ENCODE measurements at regions not wholly inside any gene's neighbourhood (a gene's known extent, or its start where the extent isn't known, plus 50 kb on each side); places are given as distances from the start of the nearest gene placed in this dataset.
"Not testable (repeated sequence)": the region's sequence is repeated elsewhere in the genome, so short reads cannot be mapped to it uniquely, and the experiment has no call there.

DNA sequence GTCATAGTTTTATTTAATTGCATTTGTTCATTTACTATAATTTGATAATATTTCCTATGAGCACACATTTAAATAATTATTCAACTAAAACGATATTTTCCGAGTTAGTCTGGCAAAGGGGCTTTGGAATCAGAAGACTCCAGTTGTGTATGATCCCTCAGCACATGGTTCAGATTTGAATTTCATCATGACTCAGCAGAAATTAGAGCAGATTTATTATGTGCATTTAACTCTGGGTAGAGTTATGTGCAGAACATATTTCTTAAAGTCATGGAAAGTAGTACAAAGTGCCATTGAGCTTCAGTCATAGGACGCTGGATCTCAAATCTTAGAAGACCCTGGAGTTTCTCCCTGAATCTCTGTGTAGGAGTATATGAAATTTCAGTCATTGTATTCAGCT, 106.7 kb downstream of the ADCYAP1 start:
- DNase-seq (no peak), ATAC-seq (replicated peaks) (no peak)
- no peak overlapping the region for H3K4me3 Mint-ChIP-seq
- H3K9me3 Mint-ChIP-seq, result no peaks in the 10 kb centered on the region
- H3K27ac Mint-ChIP-seq, result no peak overlapping the region
- peaks cover 0 to 2% of the 10 kb centered on the region in 2 donors for H3K27me3 Mint-ChIP-seq
- H3K4me1 Mint-ChIP-seq (ENCODE audit: low read depth in 2 of 2), result no peaks in the 10 kb centered on the region
- no peaks in the 10 kb centered on the region for H3K36me3 Mint-ChIP-seq (ENCODE audit: insufficient read depth)

DNA sequence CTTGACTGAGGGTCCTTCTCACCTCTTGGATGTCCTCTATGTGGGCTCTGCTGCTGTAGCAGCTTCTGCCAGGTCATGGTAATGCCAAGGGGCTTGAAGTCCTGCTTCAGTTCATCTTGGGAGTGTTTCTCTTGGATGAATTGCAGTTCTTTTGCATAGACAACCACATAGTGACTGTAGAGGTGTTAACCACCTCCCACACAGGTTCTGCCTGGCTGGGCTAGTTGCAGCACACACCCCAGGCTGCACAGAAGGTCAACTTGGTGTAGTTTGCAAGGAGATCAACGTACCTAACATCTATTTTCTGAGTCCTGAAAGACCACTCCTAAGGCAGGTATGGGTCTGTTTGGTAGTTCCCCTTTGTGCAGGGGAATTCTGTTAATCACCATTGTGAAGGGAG, 108.1 kb downstream of the ADCYAP1 start:
- DNase-seq, result no peak
- Mint-ChIP-seq H3K27ac (no peak overlapping the region), H3K27me3 (peaks cover 0 to 8% of the 10 kb centered on the region in 2 donors), H3K9me3 (no peaks in the 10 kb centered on the region), H3K36me3 (ENCODE audit: insufficient read depth) (no peaks in the 10 kb centered on the region), H3K4me1 (ENCODE audit: low read depth in 2 of 2) (no peaks in the 10 kb centered on the region), H3K4me3 (no peak overlapping the region)
- ATAC-seq (replicated peaks), result no peak

DNA sequence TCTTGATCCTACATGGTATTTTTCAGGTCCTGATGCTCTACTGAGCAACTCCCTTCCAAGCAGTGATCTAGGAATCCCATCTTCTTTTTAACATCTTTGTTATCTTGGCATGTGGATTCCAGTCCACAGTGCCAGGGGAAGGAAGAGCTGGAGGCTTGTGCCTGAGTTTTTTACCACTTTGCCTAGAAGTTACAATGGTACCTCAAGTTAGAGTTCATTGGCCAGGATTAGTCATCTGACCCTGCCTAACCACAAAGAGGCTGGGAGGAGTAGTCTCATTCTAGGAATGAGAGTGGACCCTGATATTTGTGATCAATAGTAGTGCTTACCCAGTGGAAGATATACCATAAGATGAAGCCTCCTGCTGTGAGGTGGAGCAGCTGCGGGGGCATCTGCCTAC, 109.3 kb downstream of the ADCYAP1 start:
- no peak overlapping the region for H3K4me3 Mint-ChIP-seq
- peaks cover 0 to 8% of the 10 kb centered on the region in 2 donors for H3K27me3 Mint-ChIP-seq
- H3K4me1 Mint-ChIP-seq (ENCODE audit: low read depth in 2 of 2), result no peaks in the 10 kb centered on the region
- ATAC-seq (replicated peaks), result no peak
- no peak overlapping the region for H3K27ac Mint-ChIP-seq
- no peaks in the 10 kb centered on the region for H3K36me3 Mint-ChIP-seq (ENCODE audit: insufficient read depth)
- no peaks in the 10 kb centered on the region for H3K9me3 Mint-ChIP-seq
- no peak for DNase-seq

DNA sequence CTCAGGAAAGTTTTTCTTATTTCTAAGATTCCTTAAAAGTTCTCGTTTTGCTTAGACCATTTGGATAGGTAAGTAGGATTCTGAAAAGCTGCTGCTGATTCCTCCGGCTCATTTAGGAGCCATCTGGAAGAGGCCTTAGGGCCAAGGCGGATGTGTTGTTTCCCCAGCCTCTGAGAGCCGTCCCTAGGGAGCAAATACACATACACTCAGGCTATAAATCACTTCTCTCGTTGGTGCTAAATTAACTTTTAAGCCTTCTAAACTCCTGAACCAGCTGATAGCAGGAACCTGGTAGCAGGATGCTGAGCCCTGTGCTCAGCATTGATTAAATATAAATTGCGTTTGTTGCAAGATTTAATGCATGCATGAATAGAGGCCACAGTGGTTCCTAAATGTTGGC, 109.8 kb downstream of the ADCYAP1 start:
- ATAC-seq (replicated peaks) (no peak), DNase-seq (no peak)
- H3K36me3 Mint-ChIP-seq (ENCODE audit: insufficient read depth), result no peaks in the 10 kb centered on the region
- peaks cover 0 to 8% of the 10 kb centered on the region in 2 donors for H3K27me3 Mint-ChIP-seq
- H3K27ac Mint-ChIP-seq, result no peak overlapping the region
- no peaks in the 10 kb centered on the region for H3K4me1 Mint-ChIP-seq (ENCODE audit: low read depth in 2 of 2)
- H3K4me3 Mint-ChIP-seq, result no peak overlapping the region
- H3K9me3 Mint-ChIP-seq, result no peaks in the 10 kb centered on the region

DNA sequence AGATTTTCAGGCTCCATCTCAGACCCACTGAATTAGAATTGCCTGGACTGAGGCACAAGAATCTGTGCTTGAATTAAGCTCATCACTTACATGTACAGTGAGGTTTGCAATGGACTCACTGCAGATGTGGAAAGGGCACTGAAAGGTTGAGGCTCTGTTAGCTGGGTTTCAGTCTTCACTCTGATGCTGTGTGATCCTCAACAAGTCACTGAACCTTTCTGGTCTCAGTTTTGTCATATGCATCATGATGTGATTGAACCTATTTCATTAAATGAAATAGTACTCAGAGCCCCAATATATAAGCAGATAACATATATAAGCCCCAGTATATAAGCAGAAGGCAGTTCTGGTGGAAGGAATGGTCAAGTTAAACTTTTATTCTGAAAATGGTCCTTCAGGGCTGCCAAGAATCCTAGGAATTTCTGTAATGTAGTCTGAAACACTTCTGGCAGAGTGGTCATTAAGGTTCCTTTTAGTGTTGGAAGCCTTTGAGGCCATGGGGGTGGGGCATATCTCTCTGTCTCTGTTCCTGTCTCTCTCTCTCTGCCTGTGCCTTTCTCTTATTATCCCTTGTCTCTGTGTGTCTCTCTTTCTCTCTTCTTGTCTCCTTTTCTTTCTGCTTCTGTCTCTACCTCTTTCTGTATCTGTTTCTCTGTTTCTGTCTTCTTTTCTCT, 110.4 kb downstream of the ADCYAP1 start:
- Mint-ChIP-seq H3K4me1 (ENCODE audit: low read depth in 2 of 2) (no peaks in the 10 kb centered on the region), H3K9me3 (no peaks in the 10 kb centered on the region), H3K36me3 (ENCODE audit: insufficient read depth) (no peaks in the 10 kb centered on the region), H3K27me3 (peaks cover 0 to 8% of the 10 kb centered on the region in 2 donors), H3K4me3 (no peak overlapping the region), H3K27ac (no peak overlapping the region)
- DNase-seq (no peak), ATAC-seq (replicated peaks) (no peak)

DNA sequence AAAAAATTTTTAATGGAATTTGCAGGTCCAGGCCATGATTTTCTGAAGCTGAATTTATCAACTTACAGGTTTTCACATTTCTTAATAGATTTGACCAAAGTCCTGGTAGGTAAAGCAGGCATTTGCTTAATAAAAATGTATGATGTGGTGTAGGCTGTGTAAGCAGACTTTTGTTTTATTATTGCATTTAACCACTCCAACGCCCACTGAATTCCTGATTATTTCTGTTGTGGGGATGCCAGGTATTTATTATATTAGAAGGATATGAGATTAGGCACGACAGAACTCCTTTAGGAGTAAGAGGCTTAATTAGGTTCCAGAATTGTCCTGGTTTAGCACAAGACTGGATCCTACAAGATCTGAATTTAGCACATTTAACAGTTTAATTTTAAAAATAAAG, 111.1 kb downstream of the ADCYAP1 start:
- Mint-ChIP-seq H3K4me3 (no peak overlapping the region), H3K9me3 (no peaks in the 10 kb centered on the region), H3K27me3 (peaks cover 0 to 8% of the 10 kb centered on the region in 2 donors), H3K27ac (no peak overlapping the region), H3K4me1 (ENCODE audit: low read depth in 2 of 2) (no peaks in the 10 kb centered on the region), H3K36me3 (ENCODE audit: insufficient read depth) (no peaks in the 10 kb centered on the region)
- DNase-seq (no peak), ATAC-seq (replicated peaks) (no peak)

DNA sequence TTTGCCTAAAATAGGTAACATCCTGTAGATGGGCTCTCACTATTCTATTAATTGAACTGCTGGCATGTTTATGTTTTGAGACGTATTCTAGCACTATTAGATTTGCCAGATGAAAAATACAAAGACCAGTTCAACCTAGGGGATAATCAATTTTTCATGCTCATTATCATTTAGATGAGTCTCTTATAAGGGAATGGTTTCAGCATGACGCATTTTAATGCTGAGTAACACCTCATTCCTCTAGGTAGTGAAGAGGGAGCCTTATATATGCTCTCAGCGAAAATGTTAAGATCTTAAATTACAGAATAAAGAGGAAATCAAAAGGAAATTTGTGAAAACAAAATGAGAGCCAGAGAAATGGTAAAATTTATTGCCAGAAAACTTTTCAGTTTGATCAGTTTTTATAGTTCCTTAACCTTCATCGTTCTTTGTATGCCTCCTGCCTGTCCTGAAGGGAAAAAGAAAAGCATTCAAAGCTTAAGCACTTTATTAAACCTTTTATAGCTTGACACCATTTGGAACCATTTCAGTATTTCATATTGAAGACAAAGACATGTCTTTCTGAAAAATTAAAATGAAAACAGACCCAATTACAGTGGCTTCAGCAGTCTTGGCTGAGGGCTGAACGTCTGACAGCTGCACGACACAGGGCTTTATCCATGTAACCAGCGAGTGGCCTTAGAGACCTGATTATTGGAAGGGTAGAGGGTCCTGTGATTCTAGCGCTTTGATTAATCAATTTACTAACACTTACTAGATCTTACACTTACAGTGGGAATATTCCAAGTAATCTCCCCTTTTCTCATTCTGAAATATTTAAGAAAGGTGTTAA, 112.8 kb downstream of the ADCYAP1 start:
- no peaks in the 10 kb centered on the region for H3K36me3 Mint-ChIP-seq (ENCODE audit: insufficient read depth)
- no peak overlapping the region for H3K4me3 Mint-ChIP-seq
- no peaks in the 10 kb centered on the region for H3K4me1 Mint-ChIP-seq (ENCODE audit: low read depth in 2 of 2)
- no peak for ATAC-seq (replicated peaks)
- H3K27ac Mint-ChIP-seq, result no peak overlapping the region
- H3K27me3 Mint-ChIP-seq, result peaks cover 0 to 8% of the 10 kb centered on the region in 2 donors
- no peaks in the 10 kb centered on the region for H3K9me3 Mint-ChIP-seq
- no peak for DNase-seq

DNA sequence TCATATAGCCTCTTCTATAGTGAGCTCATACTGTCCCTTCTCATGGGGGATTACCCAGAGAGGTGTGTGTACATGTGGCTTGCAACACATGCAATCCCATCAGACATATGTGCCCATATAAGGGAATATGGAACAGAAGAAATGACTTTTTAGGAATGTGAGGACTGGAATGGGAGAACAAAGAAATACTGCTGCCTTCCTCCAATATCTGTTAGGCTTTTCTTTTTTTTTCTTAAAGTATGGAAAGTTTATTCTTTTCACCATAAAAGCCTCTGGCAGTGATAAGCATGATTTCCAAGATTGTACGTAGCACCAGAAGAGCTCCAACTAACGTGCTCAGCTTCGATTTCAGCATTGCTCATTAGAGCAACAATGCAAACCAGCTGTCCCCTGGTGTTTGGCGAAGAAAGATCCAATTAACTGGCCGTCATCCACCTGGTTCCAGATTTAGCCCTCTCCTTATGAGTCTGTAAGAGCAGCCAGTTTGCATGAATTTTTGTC, 113.6 kb downstream of the ADCYAP1 start:
- H3K27ac Mint-ChIP-seq, result no peak overlapping the region
- no peak for ATAC-seq (replicated peaks)
- no peak for DNase-seq

DNA sequence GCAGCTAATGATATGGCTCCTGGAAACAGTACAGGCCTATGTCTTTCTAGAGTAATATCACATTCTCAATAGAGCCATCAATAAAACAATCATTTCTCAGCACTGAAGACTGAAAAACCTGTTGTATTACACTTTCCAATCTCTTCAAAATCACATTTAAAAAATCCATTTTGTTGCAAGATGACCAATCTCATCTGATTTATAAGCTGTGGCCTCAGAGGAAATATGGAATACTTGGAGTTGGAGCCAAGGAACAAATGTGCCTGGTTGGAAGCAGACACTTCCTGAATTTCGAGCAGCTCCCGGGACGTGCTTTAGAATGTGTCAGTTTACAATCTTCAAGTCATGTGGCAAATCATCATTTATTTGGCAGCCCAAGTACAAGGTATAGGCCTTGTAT, 114.5 kb downstream of the ADCYAP1 start:
- Mint-ChIP-seq H3K4me1 (ENCODE audit: low read depth in 2 of 2) (no peaks in the 10 kb centered on the region), H3K36me3 (ENCODE audit: insufficient read depth) (no peaks in the 10 kb centered on the region), H3K27ac (no peak overlapping the region), H3K27me3 (peaks cover 0 to 8% of the 10 kb centered on the region in 2 donors), H3K4me3 (no peak overlapping the region), H3K9me3 (no peaks in the 10 kb centered on the region)
- no peak for ATAC-seq (replicated peaks)
- no peak for DNase-seq

More for the DNA sequence above, 113.6 kb downstream of the ADCYAP1 start:
- peaks cover 0 to 8% of the 10 kb centered on the region in 2 donors for H3K27me3 Mint-ChIP-seq
- H3K4me3 Mint-ChIP-seq, result no peak overlapping the region
- H3K36me3 Mint-ChIP-seq (ENCODE audit: insufficient read depth), result no peaks in the 10 kb centered on the region
- no peaks in the 10 kb centered on the region for H3K9me3 Mint-ChIP-seq
- H3K4me1 Mint-ChIP-seq (ENCODE audit: low read depth in 2 of 2), result no peaks in the 10 kb centered on the region

DNA sequence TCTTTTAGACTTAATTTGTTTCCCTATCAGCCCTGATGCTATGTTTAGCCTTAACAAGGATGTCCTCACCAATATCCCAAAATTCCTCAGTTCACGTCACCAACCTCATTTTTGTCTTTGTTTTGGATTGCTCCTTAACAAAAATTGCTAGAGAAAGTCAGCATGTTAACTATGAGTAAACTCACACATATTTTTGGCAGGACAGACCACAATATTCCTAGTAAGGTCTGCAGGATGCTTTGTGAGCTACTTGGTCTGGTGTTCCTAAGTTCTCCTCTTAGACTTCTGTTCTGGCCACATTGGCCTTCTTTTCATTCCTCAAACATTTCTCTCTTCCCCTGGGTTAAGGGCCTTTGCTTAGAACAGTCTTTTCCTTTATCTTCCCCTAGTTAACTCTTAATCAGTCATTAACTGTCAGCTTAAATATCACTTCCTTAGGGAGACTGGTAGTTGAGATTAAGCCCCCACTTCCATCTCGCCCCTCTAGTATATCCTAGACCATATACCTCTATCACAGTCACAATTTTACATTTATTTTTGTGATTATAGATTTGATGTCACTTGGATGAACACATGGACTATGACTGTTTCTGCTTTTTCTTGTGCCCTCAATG, 116.2 kb downstream of the ADCYAP1 start:
- no peaks in the 10 kb centered on the region for H3K4me1 Mint-ChIP-seq (ENCODE audit: low read depth in 2 of 2)
- no peak overlapping the region for H3K27ac Mint-ChIP-seq
- DNase-seq (no peak), ATAC-seq (replicated peaks) (no peak)
- no peaks in the 10 kb centered on the region for H3K36me3 Mint-ChIP-seq (ENCODE audit: insufficient read depth)
- peaks cover 0 to 8% of the 10 kb centered on the region in 2 donors for H3K27me3 Mint-ChIP-seq
- no peak overlapping the region for H3K4me3 Mint-ChIP-seq
- H3K9me3 Mint-ChIP-seq, result no peaks in the 10 kb centered on the region

DNA sequence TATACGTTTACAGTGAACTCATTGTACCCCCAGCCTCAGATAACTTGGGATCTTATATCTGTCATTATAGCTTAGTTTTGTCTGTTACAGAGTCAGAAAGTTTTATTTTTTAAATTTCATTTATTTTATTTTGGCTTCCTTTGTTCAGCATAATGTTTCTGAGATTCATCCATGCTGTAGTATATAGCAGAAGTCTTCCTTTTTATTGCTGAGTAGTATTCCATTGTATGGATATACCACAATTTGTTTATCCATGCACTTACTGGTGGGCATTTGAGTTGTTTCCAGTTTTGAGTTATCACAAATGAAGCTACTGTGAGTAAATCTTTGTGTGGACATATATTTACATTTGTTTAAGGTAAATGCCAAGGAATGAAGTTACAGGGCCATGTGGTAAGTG, 122.3 kb downstream of the ADCYAP1 start:
- Mint-ChIP-seq H3K4me3 (no peak overlapping the region), H3K27me3 (no peaks in the 10 kb centered on the region), H3K9me3 (peaks cover 0 to 1% of the 10 kb centered on the region in 2 donors), H3K36me3 (ENCODE audit: insufficient read depth) (no peaks in the 10 kb centered on the region), H3K27ac (no peak overlapping the region), H3K4me1 (ENCODE audit: low read depth in 2 of 2) (no peaks in the 10 kb centered on the region)
- ATAC-seq (replicated peaks) (no peak), DNase-seq (no peak)

DNA sequence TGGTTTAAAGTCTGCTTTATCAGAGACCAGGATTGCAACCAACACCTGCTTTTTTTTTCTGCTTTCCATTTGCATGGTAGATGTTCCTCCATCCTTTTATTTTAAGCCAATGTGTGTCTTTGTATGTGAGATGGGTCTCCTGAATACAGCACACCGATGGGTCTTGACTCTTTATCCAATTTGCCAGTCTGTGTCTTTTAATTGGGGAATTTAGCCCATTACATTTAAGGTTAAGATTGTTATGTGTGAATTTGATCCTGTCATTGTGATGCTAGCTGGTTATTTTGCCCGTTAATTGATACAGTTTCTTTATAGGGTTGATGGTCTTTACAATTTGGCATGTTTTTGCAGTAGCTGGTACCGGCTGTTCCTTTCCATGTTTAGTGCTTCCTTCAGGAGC, 128.4 kb downstream of the ADCYAP1 start:
- H3K27ac Mint-ChIP-seq; H3K4me1 Mint-ChIP-seq (ENCODE audit: low read depth in 2 of 2); ATAC-seq (replicated peaks); H3K36me3 Mint-ChIP-seq (ENCODE audit: insufficient read depth); H3K4me3 Mint-ChIP-seq; H3K27me3 Mint-ChIP-seq; H3K9me3 Mint-ChIP-seq; DNase-seq: not testable (repeated sequence)

DNA sequence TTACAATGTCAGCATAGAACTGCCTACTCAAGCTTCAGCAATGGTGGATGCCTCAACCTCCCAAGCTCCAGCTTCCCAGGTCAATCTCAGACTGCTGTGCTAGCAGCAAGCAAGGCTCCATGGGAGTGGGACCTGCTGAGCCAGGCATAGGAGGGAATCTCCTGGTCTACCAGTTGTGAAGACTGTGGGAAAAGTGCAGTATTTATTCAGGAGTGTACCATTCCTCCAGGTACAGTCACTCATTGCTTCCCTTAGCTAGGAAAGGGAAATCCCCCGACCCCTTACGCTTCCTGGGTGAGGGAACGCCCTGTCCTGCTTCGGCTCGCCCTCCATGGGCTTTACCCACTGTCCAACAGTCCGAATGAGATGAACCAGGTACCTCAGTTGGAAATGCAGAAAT, 130.3 kb downstream of the ADCYAP1 start:
- no peaks in the 10 kb centered on the region for H3K4me1 Mint-ChIP-seq (ENCODE audit: low read depth in 2 of 2)
- ATAC-seq (replicated peaks) (no peak), DNase-seq (no peak)
- no peak overlapping the region for H3K27ac Mint-ChIP-seq
- H3K27me3 Mint-ChIP-seq, result peaks cover 0 to 10% of the 10 kb centered on the region in 2 donors
- no peak overlapping the region for H3K4me3 Mint-ChIP-seq
- peaks cover 6 to 8% of the 10 kb centered on the region in 2 donors for H3K9me3 Mint-ChIP-seq
- H3K36me3 Mint-ChIP-seq (ENCODE audit: insufficient read depth), result no peaks in the 10 kb centered on the region

All from effector memory CD8-positive, alpha-beta T cell (primary cell).